AG04450 (cell line): ENCODE measurements at regions not wholly inside any gene's neighbourhood (a gene's known extent, or its start where the extent isn't known, plus 50 kb on each side); places are given as distances from the start of the nearest gene placed in this dataset.
"Not testable (repeated sequence)": the region's sequence is repeated elsewhere in the genome, so short reads cannot be mapped to it uniquely, and the experiment has no call there.

Experiments
- CTCF ChIA-PET: fragments of 300-600, 350-600 bp; formaldehyde crosslinking; extraction: SDS; loops from one replicate; lab custom pipeline; 2022; ENCODE audit warnings: antibody characterized with exemption, inconsistent platforms; lab: Charles Lee
- POLR2A ChIA-PET: fragments of 350-600 bp; formaldehyde crosslinking; extraction: SDS; loops from one replicate; lab custom pipeline; 2021; ENCODE audit warnings: antibody characterized with exemption, inconsistent platforms; lab: Yijun Ruan, JAX
- DNase-seq: peaks from one replicate; pipeline ENCODE4 v3.0.0-alpha.2; 2011; ENCODE audit warnings: low read depth, low spot score
- H3K27ac ChIP-seq: one replicate; pipeline ENCODE4 v1.5.1; 2012; ENCODE audit warnings: low read depth, low read length, control low read depth
- H3K27me3 ChIP-seq: one replicate; pipeline ENCODE4 v1.6.0; 2012; ENCODE audit warnings: low read length; ENCODE audit not compliant: control insufficient read depth, insufficient read depth
- H3K4me3 ChIP-seq: 2 replicates; pipeline ENCODE4 v1.5.1; 2011; ENCODE audit warnings: mild to moderate bottlenecking, low read depth, low read length, control low read depth
- H3K9me3 ChIP-seq: 2 replicates; pipeline ENCODE4 v1.5.1; 2012; ENCODE audit warnings: low read length; ENCODE audit not compliant: control insufficient read depth, insufficient read depth
- CTCF ChIP-seq: IDR thresholded peaks from 2 replicates; pipeline ENCODE4 v1.5.1; 2011; ENCODE audit warnings: low read depth, low read length, control low read depth, inconsistent platforms

- no peaks in the 10 kb centered on the region for H3K9me3 ChIP-seq
- no peak for TF ChIP-seq CTCF
- CTCF ChIA-PET, result no interaction called here
- POLR2A ChIA-PET, result no interaction called here
- H3K4me3 ChIP-seq, result no peak overlapping the region
- H3K27me3 ChIP-seq, result no peaks in the 10 kb centered on the region
- no peak overlapping the region for H3K27ac ChIP-seq
- DNase-seq, result no peak
Measured at GRCh38 chr13:76266561-76266960, 619.6 kb downstream of the KCTD12 start.

GRCh38 chr13:76250211-76250610 lies 614.1 kb downstream of the LMO7 start:
- TF ChIP-seq CTCF, result no peak
- Histone ChIP-seq H3K27me3 (no peaks in the 10 kb centered on the region), H3K4me3 (no peak overlapping the region), H3K9me3 (no peaks in the 10 kb centered on the region), H3K27ac (no peak overlapping the region)
- POLR2A ChIA-PET, result no interaction called here
- CTCF ChIA-PET, result interaction anchor here (1.2 kb wide), 1 partner anchor 374 kb away, joined by 3 read pairs; no protein-coding TSS in a partner anchor
- no peak for DNase-seq

GRCh38 chr13:76245920-76246319 lies 609.8 kb downstream of the LMO7 start:
- no peak for DNase-seq
- H3K4me3 ChIP-seq, result no peak overlapping the region
- ChIA-PET POLR2A (no interaction called here), CTCF (interaction anchor here (0.6 kb wide), 1 partner anchor 735 kb away, joined by 3 read pairs; no protein-coding TSS in a partner anchor)
- no peak for TF ChIP-seq CTCF
- no peaks in the 10 kb centered on the region for H3K9me3 ChIP-seq
- no peak overlapping the region for H3K27ac ChIP-seq
- no peaks in the 10 kb centered on the region for H3K27me3 ChIP-seq

GRCh38 chr13:76245211-76245610 lies 609.1 kb downstream of the LMO7 start:
- DNase-seq, result no peak
- POLR2A ChIA-PET, result no interaction called here
- H3K27me3 ChIP-seq, result no peaks in the 10 kb centered on the region
- TF ChIP-seq CTCF, result no peak
- no peaks in the 10 kb centered on the region for H3K9me3 ChIP-seq
- CTCF ChIA-PET, result interaction anchor here (0.6 kb wide), 1 partner anchor 735 kb away, joined by 3 read pairs; no protein-coding TSS in a partner anchor
- H3K27ac ChIP-seq, result no peak overlapping the region
- H3K4me3 ChIP-seq, result no peak overlapping the region

GRCh38 chr13:76243120-76243519 lies 607.0 kb downstream of the LMO7 start:
- H3K9me3 ChIP-seq, DNase-seq, H3K27me3 ChIP-seq, POLR2A ChIA-PET, CTCF ChIA-PET, H3K27ac ChIP-seq, H3K4me3 ChIP-seq: not testable (repeated sequence)
